GM12875 (cell line): ENCODE measurements at regions not wholly inside any gene's neighbourhood (a gene's known extent, or its start where the extent isn't known, plus 50 kb on each side); places are given as distances from the start of the nearest gene placed in this dataset.

ENCODE experiments used
- H3K4me3 ChIP-seq: one replicate; pipeline ENCODE4 v1.5.1; 2011; ENCODE audit warnings: low read depth, low read length, control low read depth
- TF ChIP-seq, protein P1 (sequence below): IDR thresholded peaks from 2 replicates; pipeline ENCODE4 v1.5.1; 2011; ENCODE audit warnings: low read depth, mild to moderate bottlenecking, control low read depth, inconsistent platforms, low read length, moderate library complexity, borderline replicate concordance; ENCODE audit not compliant: insufficient read depth

DNA sequence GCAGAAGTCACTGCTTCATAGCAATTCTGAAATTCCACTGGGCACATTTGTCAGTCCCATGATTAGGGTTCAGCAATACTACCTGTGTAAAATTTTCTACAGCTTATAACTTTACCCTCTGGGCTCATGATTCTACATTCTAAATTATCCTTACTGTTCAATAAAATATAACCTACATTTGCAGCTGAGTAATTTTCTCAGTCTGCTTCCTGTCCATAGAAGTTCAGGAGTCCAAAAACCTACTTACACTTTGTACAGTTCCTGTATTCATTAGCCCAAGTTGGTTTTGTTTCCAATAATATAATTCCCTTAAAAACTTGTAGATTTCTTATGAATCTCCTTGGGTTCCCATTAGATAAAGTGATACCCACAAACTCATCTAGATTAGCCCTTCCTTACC lies 295.3 kb downstream of the SP3 start:
- H3K4me3 ChIP-seq, result no peak overlapping the region
- TF ChIP-seq, protein P1, sequence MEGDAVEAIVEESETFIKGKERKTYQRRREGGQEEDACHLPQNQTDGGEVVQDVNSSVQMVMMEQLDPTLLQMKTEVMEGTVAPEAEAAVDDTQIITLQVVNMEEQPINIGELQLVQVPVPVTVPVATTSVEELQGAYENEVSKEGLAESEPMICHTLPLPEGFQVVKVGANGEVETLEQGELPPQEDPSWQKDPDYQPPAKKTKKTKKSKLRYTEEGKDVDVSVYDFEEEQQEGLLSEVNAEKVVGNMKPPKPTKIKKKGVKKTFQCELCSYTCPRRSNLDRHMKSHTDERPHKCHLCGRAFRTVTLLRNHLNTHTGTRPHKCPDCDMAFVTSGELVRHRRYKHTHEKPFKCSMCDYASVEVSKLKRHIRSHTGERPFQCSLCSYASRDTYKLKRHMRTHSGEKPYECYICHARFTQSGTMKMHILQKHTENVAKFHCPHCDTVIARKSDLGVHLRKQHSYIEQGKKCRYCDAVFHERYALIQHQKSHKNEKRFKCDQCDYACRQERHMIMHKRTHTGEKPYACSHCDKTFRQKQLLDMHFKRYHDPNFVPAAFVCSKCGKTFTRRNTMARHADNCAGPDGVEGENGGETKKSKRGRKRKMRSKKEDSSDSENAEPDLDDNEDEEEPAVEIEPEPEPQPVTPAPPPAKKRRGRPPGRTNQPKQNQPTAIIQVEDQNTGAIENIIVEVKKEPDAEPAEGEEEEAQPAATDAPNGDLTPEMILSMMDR, result no peak

DNA sequence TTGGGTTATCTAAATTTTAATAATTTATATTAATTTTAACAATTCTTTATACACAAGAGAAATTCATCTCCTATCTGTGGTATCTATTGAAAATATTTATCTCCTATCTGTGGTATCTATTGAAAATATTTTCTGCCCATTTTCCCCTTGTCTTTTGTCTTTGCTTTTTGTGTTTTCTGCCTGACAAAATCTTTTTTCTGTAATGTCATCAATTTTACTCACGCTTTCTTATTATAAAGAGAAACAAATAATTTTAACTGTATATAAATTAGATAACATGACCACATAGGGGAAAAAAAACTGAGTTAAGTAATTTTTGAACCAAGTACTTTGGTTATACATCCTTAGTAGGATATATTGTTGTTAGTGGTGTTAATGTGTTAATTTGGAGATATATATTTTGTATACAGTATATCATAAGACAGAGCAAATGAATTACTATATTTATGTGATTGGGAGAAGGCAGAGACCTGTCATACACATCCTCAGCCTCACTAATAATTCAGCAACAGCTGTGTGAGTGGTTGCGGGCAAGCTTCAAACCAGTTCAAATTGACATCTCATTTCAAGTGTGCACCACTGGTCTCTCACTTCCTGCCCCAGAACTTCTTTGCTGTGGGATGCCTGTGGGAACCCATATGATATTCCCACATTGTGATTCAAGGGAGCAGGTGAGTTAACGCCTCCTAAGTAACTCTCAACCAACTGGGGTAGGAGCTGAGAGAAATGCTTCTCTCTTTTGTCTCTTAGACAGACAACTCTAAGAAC lies 292.4 kb downstream of the SP3 start:
- TF ChIP-seq, protein P1, result no peak
- no peak overlapping the region for H3K4me3 ChIP-seq

DNA sequence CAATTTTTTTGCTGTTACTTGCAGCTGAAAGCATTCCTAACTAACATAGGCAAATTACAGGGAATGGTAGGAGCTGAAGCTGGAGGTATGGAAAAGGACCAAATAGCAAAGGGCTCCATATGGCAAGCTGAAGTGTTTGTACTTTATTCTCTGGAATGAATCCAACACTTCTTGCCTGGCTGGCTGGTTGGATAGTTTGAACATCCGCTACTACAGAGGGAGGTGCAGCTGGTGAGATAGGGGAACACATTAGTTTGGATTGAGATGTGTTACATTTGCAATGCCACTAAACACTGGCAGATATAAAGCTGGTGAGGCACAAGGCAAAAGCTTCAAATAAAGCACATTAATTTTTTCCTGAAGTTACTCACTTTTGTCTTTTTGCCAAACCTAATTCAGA lies 291.5 kb downstream of the SP3 start:
- H3K4me3 ChIP-seq, result no peak overlapping the region
- TF ChIP-seq, protein P1, result no peak

DNA sequence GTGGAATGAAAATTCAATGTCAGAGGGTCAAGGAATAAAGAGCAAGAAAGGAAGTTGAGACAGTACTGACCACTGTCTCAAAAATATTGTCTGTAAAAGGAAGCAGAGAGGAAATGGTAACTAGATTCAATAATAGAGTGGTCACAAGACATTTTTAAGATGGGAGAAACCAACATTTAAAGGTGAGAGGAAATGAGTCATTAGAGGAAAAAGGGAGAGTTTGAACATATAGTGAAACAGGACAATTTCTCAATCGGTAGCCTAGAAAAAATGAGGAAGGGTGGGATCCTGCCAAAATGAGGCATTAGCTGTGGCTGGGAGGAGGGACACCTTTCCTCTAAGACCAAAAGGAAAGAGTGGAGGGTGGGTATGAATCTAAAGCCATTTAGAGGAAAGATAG lies 288.5 kb downstream of the SP3 start:
- no peak overlapping the region for H3K4me3 ChIP-seq
- TF ChIP-seq, protein P1, result no peak

DNA sequence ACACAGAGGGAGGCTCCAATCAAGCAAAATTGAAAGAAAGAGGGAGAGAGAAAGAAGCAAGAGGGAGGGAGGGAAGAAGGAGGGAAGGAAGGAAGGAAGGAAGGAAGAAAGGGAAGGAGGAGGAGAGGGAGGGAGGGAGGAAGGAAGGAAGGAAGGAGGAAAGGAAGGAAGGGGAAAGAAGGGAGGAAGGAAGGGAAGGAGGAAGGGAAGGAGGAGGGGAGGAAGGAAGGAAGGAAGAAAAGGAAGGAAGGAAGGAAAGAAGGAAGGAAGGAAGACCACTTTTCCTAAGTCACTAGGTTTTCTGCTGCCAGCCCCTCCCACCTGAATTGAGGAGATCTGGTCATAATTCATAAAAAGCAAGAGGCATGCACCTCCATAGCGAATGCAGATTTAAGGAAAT lies 287.0 kb downstream of the SP3 start:
- TF ChIP-seq, protein P1, result no peak
- no peak overlapping the region for H3K4me3 ChIP-seq

DNA sequence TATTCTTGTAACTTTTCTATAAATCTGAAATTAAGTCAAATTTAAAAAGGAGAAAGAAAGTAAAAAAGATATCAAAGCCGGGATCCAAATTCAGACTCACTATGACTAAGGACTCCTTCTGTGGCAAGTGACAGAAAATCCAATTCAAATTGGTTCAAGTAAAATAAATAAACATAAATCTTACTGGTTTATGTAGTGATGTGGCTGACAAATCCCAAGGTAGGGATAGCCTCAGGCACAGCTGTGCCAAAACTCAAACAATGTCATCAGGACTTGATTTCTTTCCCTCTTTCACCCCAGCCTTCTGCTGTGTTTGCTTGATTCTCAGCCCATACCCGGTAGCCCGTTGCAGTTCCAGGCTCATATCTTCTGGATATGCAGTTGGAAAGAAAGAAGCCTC lies 284.6 kb downstream of the SP3 start:
- no peak overlapping the region for H3K4me3 ChIP-seq
- TF ChIP-seq, protein P1, result no peak
